ENCODE measurements at regions not wholly inside any gene's neighbourhood (a gene's known extent, or its start where the extent isn't known, plus 50 kb on each side); places are given as distances from the start of the nearest gene placed in this dataset.

GRCh38 chr1:30183895-30184294, 539.5 kb downstream of the MATN1 start:
- intact Hi-C loops (cut with micrococcal nuclease; ENCODE audit: unreplicated experiment) (no loop called here), in situ Hi-C loops (cut with HindIII; ENCODE audit: extremely low pct_ligation_motif_present, low pct_unique_long_range_greater_than_20kb) (no loop called here)
- DNase-seq (ENCODE audit: low spot score) (no peak), ATAC-seq (no peak), FAIRE-seq (no peak)
- Histone ChIP-seq H3K9me3 (ENCODE audit: low read length) (no peaks in the 10 kb centered on the region), H3K79me2 (ENCODE audit: insufficient read depth, low read length) (no peaks in the 10 kb centered on the region), H3K27ac (ENCODE audit: extremely low read length, insufficient read depth, low read length) (no peak overlapping the region), H3K4me1 (ENCODE audit: insufficient read depth, low read length) (no peaks in the 10 kb centered on the region), H3K27me3 (ENCODE audit: control insufficient read depth in 1 of 2, insufficient read depth in 2 of 2, low read length in 2 of 2) (no peaks in the 10 kb centered on the region), H3K4me2 (ENCODE audit: low read depth, low read length) (no peak overlapping the region), H4K20me1 (ENCODE audit: insufficient read depth, low read length) (no peaks in the 10 kb centered on the region), H3K4me3 (replicated peaks in 1 of 3; ENCODE audit: insufficient read depth in 1 of 3, low read depth in 2 of 3, low read length in 3 of 3) (no peak overlapping the region), H3K36me3 (replicated peaks in 1 of 2; ENCODE audit: control insufficient read depth in 1 of 2, insufficient read depth in 2 of 2, low read length in 2 of 2) (no peaks in the 10 kb centered on the region), H3K9ac (ENCODE audit: insufficient read depth, low read depth, low read length) (no peak overlapping the region), H2AFZ (ENCODE audit: low read length) (no peak overlapping the region)
- ChIA-PET POLR2A (interaction anchor here (0.7 kb wide), 1 partner anchor 235 kb away, joined by 3 read pairs; no protein-coding TSS in a partner anchor), CTCF (ENCODE audit: low intra/inter-chr PET ratio, low total read pairs) (no interaction called here)
- WGBS (ENCODE audit: low lambda C conversion rate), result 15% methylated on average over 3 of the region's 5 CpGs
- no TSS peak for BruUV-seq (replicated peaks)
- no peak for TF ChIP-seq NFYB (CRISPR knock-in tag; IDR thresholded peaks at IDR 0.05)
- TF ChIP-seq, protein P1, sequence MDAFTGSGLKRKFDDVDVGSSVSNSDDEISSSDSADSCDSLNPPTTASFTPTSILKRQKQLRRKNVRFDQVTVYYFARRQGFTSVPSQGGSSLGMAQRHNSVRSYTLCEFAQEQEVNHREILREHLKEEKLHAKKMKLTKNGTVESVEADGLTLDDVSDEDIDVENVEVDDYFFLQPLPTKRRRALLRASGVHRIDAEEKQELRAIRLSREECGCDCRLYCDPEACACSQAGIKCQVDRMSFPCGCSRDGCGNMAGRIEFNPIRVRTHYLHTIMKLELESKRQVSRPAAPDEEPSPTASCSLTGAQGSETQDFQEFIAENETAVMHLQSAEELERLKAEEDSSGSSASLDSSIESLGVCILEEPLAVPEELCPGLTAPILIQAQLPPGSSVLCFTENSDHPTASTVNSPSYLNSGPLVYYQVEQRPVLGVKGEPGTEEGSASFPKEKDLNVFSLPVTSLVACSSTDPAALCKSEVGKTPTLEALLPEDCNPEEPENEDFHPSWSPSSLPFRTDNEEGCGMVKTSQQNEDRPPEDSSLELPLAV (CRISPR knock-in tag; conservative IDR thresholded peaks at IDR 0.05; ENCODE audit: low read depth), result no peak
- no peak for TF ChIP-seq TOE1 (CRISPR knock-in tag; IDR thresholded peaks at IDR 0.05)
- TF ChIP-seq ZNF460 (CRISPR knock-in tag; IDR thresholded peaks at IDR 0.05; ENCODE audit: borderline replicate concordance), result no peak
- no peak for TF ChIP-seq ZNF343 (CRISPR knock-in tag; IDR thresholded peaks at IDR 0.05)
- no peak for TF ChIP-seq FOSL2 (CRISPR knock-in tag; IDR thresholded peaks at IDR 0.05)
- TF ChIP-seq ZNF550 (CRISPR knock-in tag; IDR thresholded peaks at IDR 0.05; ENCODE audit: borderline replicate concordance), result no peak

DNA sequence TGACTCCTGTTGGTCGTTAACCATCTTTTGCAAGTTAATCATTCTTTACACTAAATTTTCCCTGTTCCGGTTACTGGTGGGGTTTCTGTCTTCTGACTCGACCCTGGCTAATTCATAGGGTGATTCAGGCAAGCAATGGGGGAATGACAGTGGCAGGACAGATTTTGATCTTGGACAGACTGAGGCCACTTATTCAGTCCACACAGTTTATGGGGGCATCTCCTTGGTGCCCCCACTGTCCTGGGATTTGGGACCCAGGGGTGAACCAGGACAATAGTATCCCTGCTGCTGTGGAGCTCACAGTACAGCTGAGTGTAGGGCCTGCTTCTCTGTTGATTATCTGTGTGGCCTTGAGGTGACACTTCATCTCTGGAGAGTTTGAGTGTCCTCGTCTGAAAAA, 540.4 kb downstream of the MATN1 start:
- Histone ChIP-seq H4K20me1 (ENCODE audit: insufficient read depth, low read length) (no peaks in the 10 kb centered on the region), H3K4me1 (ENCODE audit: insufficient read depth, low read length) (no peaks in the 10 kb centered on the region), H3K9me3 (ENCODE audit: low read length) (no peaks in the 10 kb centered on the region), H3K36me3 (replicated peaks in 1 of 2; ENCODE audit: control insufficient read depth in 1 of 2, insufficient read depth in 2 of 2, low read length in 2 of 2) (no peaks in the 10 kb centered on the region), H3K9ac (ENCODE audit: insufficient read depth, low read depth, low read length) (no peak overlapping the region), H2AFZ (ENCODE audit: low read length) (no peak overlapping the region), H3K27me3 (ENCODE audit: control insufficient read depth in 1 of 2, insufficient read depth in 2 of 2, low read length in 2 of 2) (no peaks in the 10 kb centered on the region), H3K27ac (ENCODE audit: extremely low read length, insufficient read depth, low read length) (no peak overlapping the region), H3K4me2 (ENCODE audit: low read depth, low read length) (no peak overlapping the region), H3K4me3 (replicated peaks in 1 of 3; ENCODE audit: insufficient read depth in 1 of 3, low read depth in 2 of 3, low read length in 3 of 3) (no peak overlapping the region), H3K79me2 (ENCODE audit: insufficient read depth, low read length) (no peaks in the 10 kb centered on the region)
- 0% methylated on average over 4 of the region's 4 CpGs for whole genome bisulfite sequencing (ENCODE audit: low lambda C conversion rate)
- intact Hi-C loops (cut with micrococcal nuclease; ENCODE audit: unreplicated experiment) (no loop called here), in situ Hi-C loops (cut with HindIII; ENCODE audit: extremely low pct_ligation_motif_present, low pct_unique_long_range_greater_than_20kb) (no loop called here)
- BruUV-seq (replicated peaks), result no TSS peak
- ChIA-PET POLR2A (no interaction called here), CTCF (ENCODE audit: low intra/inter-chr PET ratio, low total read pairs) (no interaction called here)
- FAIRE-seq (no peak), DNase-seq (ENCODE audit: low spot score) (no peak), ATAC-seq (no peak)
- TF ChIP-seq ZNF562 (CRISPR knock-in tag; IDR thresholded peaks at IDR 0.05; ENCODE audit: borderline replicate concordance) (no peak), SKI (IDR thresholded peaks at IDR 0.05; ENCODE audit: partially characterized antibody) (no peak), ZNF260 (CRISPR knock-in tag; IDR thresholded peaks at IDR 0.05; ENCODE audit: borderline replicate concordance, low read depth) (no peak), ZNF589 (CRISPR knock-in tag; conservative IDR thresholded peaks at IDR 0.05) (no peak), ZNF746 (CRISPR knock-in tag; IDR thresholded peaks at IDR 0.05) (no peak), ZNF572 (CRISPR knock-in tag; IDR thresholded peaks at IDR 0.05) (no peak), MLLT10 (CRISPR knock-in tag; IDR thresholded peaks at IDR 0.05) (no peak)
- TF ChIP-seq, protein P2, sequence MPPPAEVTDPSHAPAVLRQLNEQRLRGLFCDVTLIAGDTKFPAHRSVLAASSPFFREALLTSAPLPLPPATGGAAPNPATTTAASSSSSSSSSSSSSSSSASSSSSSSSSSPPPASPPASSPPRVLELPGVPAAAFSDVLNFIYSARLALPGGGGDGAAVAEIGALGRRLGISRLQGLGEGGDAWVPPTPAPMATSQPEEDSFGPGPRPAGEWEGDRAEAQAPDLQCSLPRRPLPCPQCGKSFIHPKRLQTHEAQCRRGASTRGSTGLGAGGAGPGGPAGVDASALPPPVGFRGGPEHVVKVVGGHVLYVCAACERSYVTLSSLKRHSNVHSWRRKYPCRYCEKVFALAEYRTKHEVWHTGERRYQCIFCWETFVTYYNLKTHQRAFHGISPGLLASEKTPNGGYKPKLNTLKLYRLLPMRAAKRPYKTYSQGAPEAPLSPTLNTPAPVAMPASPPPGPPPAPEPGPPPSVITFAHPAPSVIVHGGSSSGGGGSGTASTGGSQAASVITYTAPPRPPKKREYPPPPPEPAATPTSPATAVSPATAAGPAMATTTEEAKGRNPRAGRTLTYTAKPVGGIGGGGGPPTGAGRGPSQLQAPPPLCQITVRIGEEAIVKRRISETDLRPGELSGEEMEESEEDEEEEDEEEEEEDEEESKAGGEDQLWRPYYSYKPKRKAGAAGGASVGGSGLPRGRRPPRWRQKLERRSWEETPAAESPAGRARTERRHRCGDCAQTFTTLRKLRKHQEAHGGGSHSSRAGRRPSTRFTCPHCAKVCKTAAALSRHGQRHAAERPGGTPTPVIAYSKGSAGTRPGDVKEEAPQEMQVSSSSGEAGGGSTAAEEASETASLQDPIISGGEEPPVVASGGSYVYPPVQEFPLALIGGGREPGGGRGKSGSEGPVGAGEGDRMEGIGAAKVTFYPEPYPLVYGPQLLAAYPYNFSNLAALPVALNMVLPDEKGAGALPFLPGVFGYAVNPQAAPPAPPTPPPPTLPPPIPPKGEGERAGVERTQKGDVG (CRISPR knock-in tag; IDR thresholded peaks at IDR 0.05; ENCODE audit: borderline replicate concordance), result no peak
